ENCODE measurements at regions not wholly inside any gene's neighbourhood (a gene's known extent, or its start where the extent isn't known, plus 50 kb on each side); places are given as distances from the start of the nearest gene placed in this dataset.

DNA sequence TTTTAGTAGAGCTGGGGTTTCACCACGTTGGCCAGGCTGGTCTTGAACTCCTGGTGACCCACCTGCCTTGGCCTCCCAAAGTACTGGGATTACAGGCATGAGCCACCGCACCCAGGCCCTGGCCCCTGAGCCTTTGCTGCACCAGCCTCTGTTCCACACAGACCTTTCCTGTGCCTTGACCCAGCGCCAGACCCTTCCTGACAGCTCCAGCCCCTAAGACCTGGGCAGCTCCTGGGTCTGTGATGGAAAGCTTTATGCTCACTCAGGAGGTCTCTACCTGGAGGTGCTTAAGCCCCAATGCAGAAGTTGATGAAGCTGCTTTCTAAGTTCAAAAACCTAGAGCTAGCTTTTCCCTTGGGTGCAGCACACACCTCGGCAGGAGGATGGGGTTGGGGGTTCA lies 58.8 kb upstream of the NEK6 start:
- TF ChIP-seq NRF1 (IDR thresholded peaks at IDR 0.05; ENCODE audit: low read depth, low read length): no peak
- TF ChIP-seq, protein P1, sequence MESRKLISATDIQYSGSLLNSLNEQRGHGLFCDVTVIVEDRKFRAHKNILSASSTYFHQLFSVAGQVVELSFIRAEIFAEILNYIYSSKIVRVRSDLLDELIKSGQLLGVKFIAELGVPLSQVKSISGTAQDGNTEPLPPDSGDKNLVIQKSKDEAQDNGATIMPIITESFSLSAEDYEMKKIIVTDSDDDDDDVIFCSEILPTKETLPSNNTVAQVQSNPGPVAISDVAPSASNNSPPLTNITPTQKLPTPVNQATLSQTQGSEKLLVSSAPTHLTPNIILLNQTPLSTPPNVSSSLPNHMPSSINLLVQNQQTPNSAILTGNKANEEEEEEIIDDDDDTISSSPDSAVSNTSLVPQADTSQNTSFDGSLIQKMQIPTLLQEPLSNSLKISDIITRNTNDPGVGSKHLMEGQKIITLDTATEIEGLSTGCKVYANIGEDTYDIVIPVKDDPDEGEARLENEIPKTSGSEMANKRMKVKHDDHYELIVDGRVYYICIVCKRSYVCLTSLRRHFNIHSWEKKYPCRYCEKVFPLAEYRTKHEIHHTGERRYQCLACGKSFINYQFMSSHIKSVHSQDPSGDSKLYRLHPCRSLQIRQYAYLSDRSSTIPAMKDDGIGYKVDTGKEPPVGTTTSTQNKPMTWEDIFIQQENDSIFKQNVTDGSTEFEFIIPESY (IDR thresholded peaks at IDR 0.05; ENCODE audit: borderline replicate concordance, low read depth): no peak
- TF ChIP-seq, protein P2, sequence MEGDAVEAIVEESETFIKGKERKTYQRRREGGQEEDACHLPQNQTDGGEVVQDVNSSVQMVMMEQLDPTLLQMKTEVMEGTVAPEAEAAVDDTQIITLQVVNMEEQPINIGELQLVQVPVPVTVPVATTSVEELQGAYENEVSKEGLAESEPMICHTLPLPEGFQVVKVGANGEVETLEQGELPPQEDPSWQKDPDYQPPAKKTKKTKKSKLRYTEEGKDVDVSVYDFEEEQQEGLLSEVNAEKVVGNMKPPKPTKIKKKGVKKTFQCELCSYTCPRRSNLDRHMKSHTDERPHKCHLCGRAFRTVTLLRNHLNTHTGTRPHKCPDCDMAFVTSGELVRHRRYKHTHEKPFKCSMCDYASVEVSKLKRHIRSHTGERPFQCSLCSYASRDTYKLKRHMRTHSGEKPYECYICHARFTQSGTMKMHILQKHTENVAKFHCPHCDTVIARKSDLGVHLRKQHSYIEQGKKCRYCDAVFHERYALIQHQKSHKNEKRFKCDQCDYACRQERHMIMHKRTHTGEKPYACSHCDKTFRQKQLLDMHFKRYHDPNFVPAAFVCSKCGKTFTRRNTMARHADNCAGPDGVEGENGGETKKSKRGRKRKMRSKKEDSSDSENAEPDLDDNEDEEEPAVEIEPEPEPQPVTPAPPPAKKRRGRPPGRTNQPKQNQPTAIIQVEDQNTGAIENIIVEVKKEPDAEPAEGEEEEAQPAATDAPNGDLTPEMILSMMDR (IDR thresholded peaks at IDR 0.05): no peak
- no peak for TF ChIP-seq MEF2A (IDR thresholded peaks at IDR 0.05; ENCODE audit: borderline replicate concordance, low read depth)
- no peak for TF ChIP-seq RXRA (IDR thresholded peaks at IDR 0.05; ENCODE audit: borderline replicate concordance, low read depth)
- TF ChIP-seq, protein P3, sequence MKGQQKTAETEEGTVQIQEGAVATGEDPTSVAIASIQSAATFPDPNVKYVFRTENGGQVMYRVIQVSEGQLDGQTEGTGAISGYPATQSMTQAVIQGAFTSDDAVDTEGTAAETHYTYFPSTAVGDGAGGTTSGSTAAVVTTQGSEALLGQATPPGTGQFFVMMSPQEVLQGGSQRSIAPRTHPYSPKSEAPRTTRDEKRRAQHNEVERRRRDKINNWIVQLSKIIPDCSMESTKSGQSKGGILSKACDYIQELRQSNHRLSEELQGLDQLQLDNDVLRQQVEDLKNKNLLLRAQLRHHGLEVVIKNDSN (IDR thresholded peaks at IDR 0.05; ENCODE audit: borderline replicate concordance, low read depth): no peak
- TF ChIP-seq EP300 (IDR thresholded peaks at IDR 0.05; ENCODE audit: borderline replicate concordance in 1 of 2, low read depth in 1 of 2, low read length in 1 of 2): no peak
- no peak for TF ChIP-seq FOSL2 (IDR thresholded peaks at IDR 0.05; ENCODE audit: borderline replicate concordance, low read depth)
- TF ChIP-seq, protein P4, sequence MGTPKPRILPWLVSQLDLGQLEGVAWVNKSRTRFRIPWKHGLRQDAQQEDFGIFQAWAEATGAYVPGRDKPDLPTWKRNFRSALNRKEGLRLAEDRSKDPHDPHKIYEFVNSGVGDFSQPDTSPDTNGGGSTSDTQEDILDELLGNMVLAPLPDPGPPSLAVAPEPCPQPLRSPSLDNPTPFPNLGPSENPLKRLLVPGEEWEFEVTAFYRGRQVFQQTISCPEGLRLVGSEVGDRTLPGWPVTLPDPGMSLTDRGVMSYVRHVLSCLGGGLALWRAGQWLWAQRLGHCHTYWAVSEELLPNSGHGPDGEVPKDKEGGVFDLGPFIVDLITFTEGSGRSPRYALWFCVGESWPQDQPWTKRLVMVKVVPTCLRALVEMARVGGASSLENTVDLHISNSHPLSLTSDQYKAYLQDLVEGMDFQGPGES (IDR thresholded peaks at IDR 0.05; ENCODE audit: low read depth, low read length): no peak
- no peak for TF ChIP-seq FOXJ3 (CRISPR knock-in tag; IDR thresholded peaks at IDR 0.05)
- no peak for TF ChIP-seq EZH2phosphoT487 (IDR thresholded peaks at IDR 0.05; ENCODE audit: borderline replicate concordance, low read depth)
